ENCODE measurements at regions not wholly inside any gene's neighbourhood (a gene's known extent, or its start where the extent isn't known, plus 50 kb on each side); places are given as distances from the start of the nearest gene placed in this dataset.

GRCh38 chr16:59941594-59941993 is 1207.5 kb upstream of the GOT2 start:
- peaks cover 7 to 45% (median 12%) of the 10 kb centered on the region in 6 donors for H3K9me3 Mint-ChIP-seq
- peaks cover 0 to 1% (median 0%) of the 10 kb centered on the region in 3 donors for H3K27me3 Mint-ChIP-seq (ENCODE audit: low read depth in 3 of 3)
- H3K4me1 Mint-ChIP-seq, result no peaks in the 10 kb centered on the region

GRCh38 chr16:59920054-59920453 is 1185.9 kb upstream of the GOT2 start:
- H3K27me3 Mint-ChIP-seq (ENCODE audit: low read depth in 3 of 3), result peaks cover 0 to 2% (median 0%) of the 10 kb centered on the region in 3 donors
- H3K4me1 Mint-ChIP-seq, result no peaks in the 10 kb centered on the region
- DNase-seq, result no peak
- H3K4me3 Mint-ChIP-seq, result no peak overlapping the region
- H3K9me3 Mint-ChIP-seq, result peaks cover 21 to 69% (median 25%) of the 10 kb centered on the region in 6 donors
- H3K36me3 Mint-ChIP-seq, result peaks cover 0 to 7% (median 0%) of the 10 kb centered on the region in 3 donors
- no peak overlapping the region for H3K27ac Mint-ChIP-seq

More at GRCh38 chr16:59941594-59941993, 1207.5 kb upstream of the GOT2 start:
- Mint-ChIP-seq H3K36me3 (peaks cover 0 to 4% (median 0%) of the 10 kb centered on the region in 3 donors), H3K4me3 (no peak overlapping the region), H3K27ac (no peak overlapping the region)
- no peak for DNase-seq

GRCh38 chr16:59913666-59914065 is 1179.5 kb upstream of the GOT2 start:
- H3K4me1 Mint-ChIP-seq, result no peaks in the 10 kb centered on the region
- no peak overlapping the region for H3K4me3 Mint-ChIP-seq
- H3K36me3 Mint-ChIP-seq, result peaks cover 0 to 4% (median 0%) of the 10 kb centered on the region in 3 donors
- DNase-seq, result no peak
- H3K9me3 Mint-ChIP-seq, result peaks cover 7 to 49% (median 17%) of the 10 kb centered on the region in 6 donors
- H3K27me3 Mint-ChIP-seq (ENCODE audit: low read depth in 3 of 3), result peaks cover 0 to 2% (median 0%) of the 10 kb centered on the region in 3 donors
- H3K27ac Mint-ChIP-seq, result no peak overlapping the region

DNA sequence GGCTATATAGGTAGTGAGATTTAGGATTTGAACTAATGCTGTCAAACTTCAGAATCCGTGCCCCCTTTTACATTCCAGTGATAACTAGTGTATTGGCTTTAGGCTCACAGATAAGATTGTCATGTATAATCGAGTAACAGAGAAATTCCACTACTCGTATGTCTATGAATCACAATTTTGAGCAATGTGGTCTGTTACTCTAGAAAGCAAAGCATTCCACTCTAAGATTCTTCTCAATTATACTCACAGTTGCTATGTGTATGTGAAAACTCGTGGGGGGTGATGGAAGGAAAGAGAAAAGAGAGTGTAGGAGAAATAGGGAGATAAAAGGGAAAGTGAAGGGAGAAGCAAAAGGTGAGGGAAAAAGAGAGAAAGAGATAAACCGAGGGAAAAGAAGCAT is 1175.1 kb upstream of the GOT2 start:
- Mint-ChIP-seq H3K27me3 (ENCODE audit: low read depth in 3 of 3) (no peaks in the 10 kb centered on the region), H3K27ac (no peak overlapping the region), H3K9me3 (peaks cover 2 to 56% (median 14%) of the 10 kb centered on the region in 6 donors), H3K4me3 (no peak overlapping the region), H3K4me1 (no peaks in the 10 kb centered on the region), H3K36me3 (peaks cover 0 to 4% (median 0%) of the 10 kb centered on the region in 3 donors)
- DNase-seq, result no peak

GRCh38 chr16:59907611-59908010 is 1173.5 kb upstream of the GOT2 start:
- H3K36me3 Mint-ChIP-seq, result peaks cover 0 to 1% (median 0%) of the 10 kb centered on the region in 3 donors
- H3K27me3 Mint-ChIP-seq (ENCODE audit: low read depth in 3 of 3), result no peaks in the 10 kb centered on the region
- no peak overlapping the region for H3K27ac Mint-ChIP-seq
- no peak for DNase-seq
- no peaks in the 10 kb centered on the region for H3K4me1 Mint-ChIP-seq
- no peak overlapping the region for H3K4me3 Mint-ChIP-seq
- peaks cover 2 to 57% (median 12%) of the 10 kb centered on the region in 6 donors for H3K9me3 Mint-ChIP-seq

GRCh38 chr16:59905606-59906005 is 1171.5 kb upstream of the GOT2 start:
- no peak for DNase-seq
- Mint-ChIP-seq H3K4me3 (no peak overlapping the region), H3K4me1 (no peaks in the 10 kb centered on the region), H3K27me3 (ENCODE audit: low read depth in 3 of 3) (no peaks in the 10 kb centered on the region), H3K36me3 (no peaks in the 10 kb centered on the region), H3K27ac (no peak overlapping the region), H3K9me3 (peaks cover 2 to 54% (median 11%) of the 10 kb centered on the region in 6 donors)

GRCh38 chr16:59905131-59905530 is 1171.0 kb upstream of the GOT2 start:
- Mint-ChIP-seq H3K27ac (no peak overlapping the region), H3K9me3 (peaks cover 2 to 49% (median 8%) of the 10 kb centered on the region in 6 donors), H3K4me1 (no peaks in the 10 kb centered on the region), H3K4me3 (no peak overlapping the region), H3K36me3 (no peaks in the 10 kb centered on the region), H3K27me3 (ENCODE audit: low read depth in 3 of 3) (no peaks in the 10 kb centered on the region)
- DNase-seq, result no peak

DNA sequence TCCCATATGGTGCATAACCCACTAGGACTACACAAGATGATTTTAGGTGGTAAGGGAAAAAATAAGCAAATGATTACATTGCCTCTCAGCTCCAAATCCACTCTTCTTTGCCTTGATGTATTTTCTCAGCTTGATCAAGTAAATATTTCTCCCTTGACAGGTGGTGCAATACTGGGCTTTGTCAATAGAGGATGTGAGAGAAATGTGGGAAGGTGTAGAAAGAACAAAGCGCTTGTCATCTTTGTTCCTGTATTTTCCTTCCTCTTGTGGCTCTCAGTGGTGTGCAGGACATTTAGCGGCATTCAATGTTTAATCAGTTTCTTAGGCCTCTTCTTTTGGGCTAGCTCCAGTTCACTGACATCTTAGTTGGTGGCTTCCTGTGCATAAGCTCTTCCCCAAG is 1165.8 kb upstream of the GOT2 start:
- Mint-ChIP-seq H3K4me1 (no peaks in the 10 kb centered on the region), H3K36me3 (peaks cover 0 to 4% (median 4%) of the 10 kb centered on the region in 3 donors), H3K4me3 (no peak overlapping the region), H3K9me3 (peaks cover 2 to 32% (median 15%) of the 10 kb centered on the region in 6 donors), H3K27ac (no peak overlapping the region), H3K27me3 (ENCODE audit: low read depth in 3 of 3) (no peaks in the 10 kb centered on the region)
- DNase-seq, result no peak

DNA sequence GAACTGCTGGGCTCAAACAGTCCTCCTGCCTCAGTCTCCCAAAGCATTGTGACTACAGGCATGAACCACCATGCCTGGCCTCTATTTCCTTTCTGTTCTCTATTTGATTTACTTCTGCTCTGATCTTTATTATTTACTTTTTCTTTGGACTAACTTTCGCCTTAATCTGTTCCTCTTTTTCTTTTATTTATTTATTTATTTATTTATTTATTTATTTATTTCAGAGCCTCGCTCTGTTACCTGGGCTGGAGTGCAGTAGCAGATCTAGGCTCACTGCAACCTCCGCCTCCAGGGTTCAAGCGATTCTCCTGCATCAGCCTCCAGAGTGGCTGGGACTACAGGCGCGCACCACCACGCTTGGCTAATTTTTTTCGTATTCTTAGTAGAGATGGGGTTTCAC is 1158.3 kb upstream of the GOT2 start:
- no peaks in the 10 kb centered on the region for H3K4me1 Mint-ChIP-seq
- no peak overlapping the region for H3K4me3 Mint-ChIP-seq
- peaks cover 10 to 70% (median 29%) of the 10 kb centered on the region in 6 donors for H3K9me3 Mint-ChIP-seq
- DNase-seq, result no peak
- H3K27me3 Mint-ChIP-seq (ENCODE audit: low read depth in 3 of 3), result peaks cover 0 to 1% (median 0%) of the 10 kb centered on the region in 3 donors
- no peak overlapping the region for H3K27ac Mint-ChIP-seq
- H3K36me3 Mint-ChIP-seq, result peaks cover 0 to 4% (median 0%) of the 10 kb centered on the region in 3 donors

DNA sequence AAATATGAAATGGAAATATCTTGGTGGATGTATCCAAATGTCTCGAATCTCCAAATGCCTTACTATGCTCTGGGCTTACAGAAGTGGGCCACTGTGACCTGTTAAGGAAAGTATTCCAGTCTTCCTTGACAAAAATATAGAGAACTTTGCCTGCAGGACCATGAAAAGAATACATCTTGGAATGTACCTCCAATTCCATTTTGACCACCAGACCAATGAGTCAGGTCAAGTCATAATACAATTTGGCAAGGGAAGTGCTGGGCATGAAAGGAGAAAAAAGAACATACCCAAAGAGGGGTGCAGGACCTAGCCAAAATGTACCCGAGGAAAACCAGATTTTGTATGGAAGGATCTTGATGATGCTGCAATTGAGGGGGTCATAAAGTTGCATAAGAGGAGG is 1153.7 kb upstream of the GOT2 start:
- H3K9me3 Mint-ChIP-seq, result peaks cover 10 to 61% (median 23%) of the 10 kb centered on the region in 6 donors
- peaks cover 0 to 1% (median 0%) of the 10 kb centered on the region in 3 donors for H3K27me3 Mint-ChIP-seq (ENCODE audit: low read depth in 3 of 3)
- no peak for DNase-seq
- H3K4me3 Mint-ChIP-seq, result no peak overlapping the region
- H3K27ac Mint-ChIP-seq, result no peak overlapping the region
- H3K36me3 Mint-ChIP-seq, result no peaks in the 10 kb centered on the region
- H3K4me1 Mint-ChIP-seq, result no peaks in the 10 kb centered on the region

- Mint-ChIP-seq H3K27ac (no peak overlapping the region), H3K4me3 (no peak overlapping the region), H3K4me1 (no peaks in the 10 kb centered on the region), H3K9me3 (peaks cover 7 to 52% (median 18%) of the 10 kb centered on the region in 6 donors), H3K36me3 (no peaks in the 10 kb centered on the region), H3K27me3 (ENCODE audit: low read depth in 3 of 3) (no peaks in the 10 kb centered on the region)
- DNase-seq, result no peak
Measured at GRCh38 chr16:59886021-59886420, 1151.9 kb upstream of the GOT2 start.

DNA sequence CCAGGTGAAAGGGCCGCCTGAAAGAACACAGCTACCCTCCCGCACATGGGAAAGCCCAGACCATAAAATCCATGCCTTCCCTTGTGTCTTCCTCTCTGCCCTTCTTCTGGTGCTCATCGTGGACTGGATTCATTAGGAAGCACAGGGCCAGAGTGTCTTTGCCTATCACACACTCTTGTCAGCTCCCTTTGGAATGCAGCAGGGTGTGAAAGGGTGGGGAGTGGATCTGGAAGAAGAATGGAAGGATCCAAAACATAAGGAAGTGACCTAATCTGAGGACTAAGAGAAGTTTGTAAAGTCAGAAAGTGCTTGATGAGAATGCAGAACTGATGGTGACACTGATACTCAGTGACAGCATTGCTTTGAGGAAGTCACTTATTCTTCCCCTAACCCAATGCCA is 1147.3 kb upstream of the GOT2 start:
- no peaks in the 10 kb centered on the region for H3K27me3 Mint-ChIP-seq (ENCODE audit: low read depth in 3 of 3)
- H3K4me3 Mint-ChIP-seq, result no peak overlapping the region
- no peak overlapping the region for H3K27ac Mint-ChIP-seq
- no peaks in the 10 kb centered on the region for H3K36me3 Mint-ChIP-seq
- no peak for DNase-seq
- H3K4me1 Mint-ChIP-seq, result no peaks in the 10 kb centered on the region
- H3K9me3 Mint-ChIP-seq, result peaks cover 2 to 35% (median 7%) of the 10 kb centered on the region in 6 donors

DNA sequence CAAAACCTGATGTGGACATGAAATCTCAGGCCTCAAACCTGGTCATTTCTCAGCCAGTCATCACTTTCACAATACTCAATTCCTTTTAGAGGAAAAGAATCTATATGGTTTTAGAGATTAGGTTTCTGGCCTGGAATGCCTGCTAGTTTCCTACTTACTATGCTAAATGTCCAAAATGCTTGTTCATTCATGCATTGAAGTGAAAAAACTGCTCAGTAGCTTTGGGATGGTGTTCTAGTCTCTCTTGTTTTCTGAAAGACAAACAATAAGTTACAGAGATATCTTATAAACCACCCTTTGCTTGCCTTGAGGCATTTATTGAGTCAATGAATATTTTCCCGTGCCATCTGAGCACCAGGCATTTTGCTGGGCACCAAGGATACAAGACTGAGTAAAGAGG is 1146.5 kb upstream of the GOT2 start:
- Mint-ChIP-seq H3K27me3 (ENCODE audit: low read depth in 3 of 3) (no peaks in the 10 kb centered on the region), H3K4me1 (no peaks in the 10 kb centered on the region), H3K4me3 (no peak overlapping the region), H3K9me3 (peaks cover 2 to 34% (median 8%) of the 10 kb centered on the region in 6 donors), H3K27ac (no peak overlapping the region), H3K36me3 (no peaks in the 10 kb centered on the region)
- DNase-seq, result no peak

DNA sequence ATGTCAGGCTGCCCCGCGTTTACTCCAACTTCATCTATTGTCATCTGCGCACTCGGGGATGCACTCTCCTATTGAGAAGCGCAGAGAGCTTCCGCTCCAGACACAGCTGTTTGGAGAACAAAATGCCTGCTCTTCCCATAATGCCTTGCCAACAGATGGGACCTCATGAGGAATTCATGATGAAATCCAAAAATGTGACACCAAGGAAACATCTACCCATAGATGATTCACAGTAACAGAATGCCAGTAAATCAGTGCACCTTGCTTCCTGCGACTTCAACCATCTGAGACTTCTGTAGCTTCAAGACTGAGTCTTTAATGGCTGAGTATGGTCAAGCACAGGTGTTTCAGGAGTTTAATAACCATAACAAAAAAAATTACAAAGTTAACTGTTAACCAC is 1144.9 kb upstream of the GOT2 start:
- DNase-seq, result no peak
- H3K27ac Mint-ChIP-seq, result no peak overlapping the region
- no peak overlapping the region for H3K4me3 Mint-ChIP-seq

GRCh38 chr16:59878479-59878878 is 1144.4 kb upstream of the GOT2 start:
- no peak for DNase-seq
- H3K27me3 Mint-ChIP-seq (ENCODE audit: low read depth in 3 of 3), result peaks cover 0 to 2% (median 0%) of the 10 kb centered on the region in 3 donors
- no peak overlapping the region for H3K4me3 Mint-ChIP-seq
- no peak overlapping the region for H3K27ac Mint-ChIP-seq
- no peaks in the 10 kb centered on the region for H3K36me3 Mint-ChIP-seq
- H3K4me1 Mint-ChIP-seq, result no peaks in the 10 kb centered on the region
- peaks cover 0 to 42% (median 12%) of the 10 kb centered on the region in 6 donors for H3K9me3 Mint-ChIP-seq

More for the DNA sequence above, 1144.9 kb upstream of the GOT2 start:
- Mint-ChIP-seq H3K4me1 (no peaks in the 10 kb centered on the region), H3K27me3 (ENCODE audit: low read depth in 3 of 3) (peaks cover 0 to 2% (median 0%) of the 10 kb centered on the region in 3 donors), H3K9me3 (peaks cover 2 to 40% (median 12%) of the 10 kb centered on the region in 6 donors), H3K36me3 (no peaks in the 10 kb centered on the region)
